Glutamatergic neuron (in vitro differentiated cells): ENCODE measurements at regions not wholly inside any gene's neighbourhood (a gene's known extent, or its start where the extent isn't known, plus 50 kb on each side); places are given as distances from the start of the nearest gene placed in this dataset.

ENCODE experiments used
- DNase-seq: peaks from one replicate; pipeline ENCODE4 v3.0.0; 2022
- H3K27ac Mint-ChIP-seq: one replicate; pipeline ENCODE4 v1.8.0; 2020; ENCODE audit warnings: mild to moderate bottlenecking, mixed read lengths, inconsistent platforms; ENCODE audit not compliant: unreplicated experiment
- H3K27me3 Mint-ChIP-seq: one replicate; pipeline ENCODE4 v1.8.0; 2020; ENCODE audit warnings: mild to moderate bottlenecking, moderate library complexity, mixed read lengths, inconsistent platforms; ENCODE audit not compliant: unreplicated experiment
- H3K36me3 Mint-ChIP-seq: one replicate; pipeline ENCODE4 v1.8.0; 2020; ENCODE audit warnings: mild to moderate bottlenecking, mixed read lengths, inconsistent platforms; ENCODE audit not compliant: unreplicated experiment
- H3K4me1 Mint-ChIP-seq: one replicate; pipeline ENCODE4 v1.8.0; 2020; ENCODE audit warnings: mild to moderate bottlenecking, low read depth, mixed read lengths, inconsistent platforms; ENCODE audit not compliant: unreplicated experiment
- H3K4me3 Mint-ChIP-seq: one replicate; pipeline ENCODE4 v1.8.0; 2020; ENCODE audit warnings: mild to moderate bottlenecking, mixed read lengths, inconsistent platforms; ENCODE audit not compliant: unreplicated experiment
- H3K9me3 Mint-ChIP-seq: one replicate; pipeline ENCODE4 v1.8.0; 2020; ENCODE audit warnings: mild to moderate bottlenecking, moderate library complexity, mixed read lengths, inconsistent platforms; ENCODE audit not compliant: unreplicated experiment
- CTCF ChIP-seq: fragments of 200-600 bp; sonication (generic); IDR thresholded peaks from one replicate; pipeline ENCODE4 v1.5.0; 2021; ENCODE audit not compliant: partially characterized antibody, unreplicated experiment

- DNase-seq, result no peak
- Mint-ChIP-seq H3K9me3 (peaks cover 3% of the 10 kb centered on the region), H3K4me3 (no peak overlapping the region), H3K36me3 (no peaks in the 10 kb centered on the region), H3K27me3 (no peaks in the 10 kb centered on the region), H3K4me1 (no peaks in the 10 kb centered on the region), H3K27ac (no peak overlapping the region)
- no peak for TF ChIP-seq CTCF
Observed at GRCh38 chr1:220999872-221000863, 120.9 kb downstream of the HLX start.

GRCh38 chr1:221001167-221001566, 121.9 kb downstream of the HLX start:
- H3K4me3 Mint-ChIP-seq, result no peak overlapping the region
- DNase-seq, result no peak
- TF ChIP-seq CTCF, result no peak
- H3K4me1 Mint-ChIP-seq, result no peaks in the 10 kb centered on the region
- peaks cover 3% of the 10 kb centered on the region for H3K9me3 Mint-ChIP-seq
- H3K27ac Mint-ChIP-seq, result no peak overlapping the region
- no peaks in the 10 kb centered on the region for H3K27me3 Mint-ChIP-seq
- no peaks in the 10 kb centered on the region for H3K36me3 Mint-ChIP-seq

DNA sequence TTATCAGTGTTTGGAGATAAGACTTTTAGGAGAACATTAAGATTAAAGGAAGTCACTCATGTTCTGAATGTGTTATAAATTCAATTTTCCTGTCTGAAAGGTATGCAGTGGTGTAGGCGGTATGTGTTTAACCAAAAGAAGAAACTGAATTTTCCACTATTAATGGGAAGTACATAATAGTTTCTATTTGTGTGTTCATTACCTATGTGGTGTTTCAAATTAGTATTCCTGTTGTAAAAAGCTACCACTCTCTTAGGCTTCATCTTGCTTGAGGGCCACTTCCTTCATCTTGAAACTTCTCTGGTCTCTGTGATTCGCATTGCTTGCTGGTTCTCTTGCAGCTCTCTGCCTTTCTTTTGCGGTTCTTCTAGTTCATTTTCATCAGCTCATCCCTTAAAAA, 123.4 kb downstream of the HLX start:
- no peak for TF ChIP-seq CTCF
- H3K27me3 Mint-ChIP-seq, result no peaks in the 10 kb centered on the region
- DNase-seq, result no peak
- H3K27ac Mint-ChIP-seq, result no peak overlapping the region
- no peaks in the 10 kb centered on the region for H3K9me3 Mint-ChIP-seq
- no peak overlapping the region for H3K4me3 Mint-ChIP-seq
- no peaks in the 10 kb centered on the region for H3K4me1 Mint-ChIP-seq
- H3K36me3 Mint-ChIP-seq, result no peaks in the 10 kb centered on the region

GRCh38 chr1:221011145-221011544, 131.9 kb downstream of the HLX start:
- no peak overlapping the region for H3K27ac Mint-ChIP-seq
- no peak for TF ChIP-seq CTCF
- no peaks in the 10 kb centered on the region for H3K4me1 Mint-ChIP-seq
- no peaks in the 10 kb centered on the region for H3K36me3 Mint-ChIP-seq
- no peaks in the 10 kb centered on the region for H3K9me3 Mint-ChIP-seq
- H3K4me3 Mint-ChIP-seq, result no peak overlapping the region
- H3K27me3 Mint-ChIP-seq, result no peaks in the 10 kb centered on the region
- DNase-seq, result no peak

DNA sequence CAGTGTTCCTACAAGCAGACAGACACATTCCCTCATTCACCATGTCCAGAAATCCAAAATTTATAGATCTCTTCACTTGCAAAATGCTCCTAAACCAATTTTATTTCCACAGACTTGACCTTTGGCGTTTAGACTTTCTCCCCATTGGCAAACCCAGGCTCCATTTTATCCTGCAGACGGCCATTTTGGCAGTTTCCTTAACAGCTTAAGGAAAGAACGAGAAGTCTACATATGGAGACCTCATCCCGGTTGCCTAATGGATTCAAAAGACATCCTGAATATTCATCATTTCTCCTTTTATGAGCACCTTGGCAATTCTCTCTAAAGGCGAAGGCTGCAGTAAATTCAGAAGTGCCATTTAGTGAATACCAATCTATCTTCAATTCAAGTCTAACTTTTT, 132.9 kb downstream of the HLX start:
- H3K36me3 Mint-ChIP-seq, result no peaks in the 10 kb centered on the region
- TF ChIP-seq CTCF, result no peak

More for the DNA sequence above, 132.9 kb downstream of the HLX start:
- no peaks in the 10 kb centered on the region for H3K9me3 Mint-ChIP-seq
- no peaks in the 10 kb centered on the region for H3K27me3 Mint-ChIP-seq
- no peaks in the 10 kb centered on the region for H3K4me1 Mint-ChIP-seq
- no peak for DNase-seq
- no peak overlapping the region for H3K27ac Mint-ChIP-seq
- no peak overlapping the region for H3K4me3 Mint-ChIP-seq
